ENCODE measurements at regions not wholly inside any gene's neighbourhood (a gene's known extent, or its start where the extent isn't known, plus 50 kb on each side); places are given as distances from the start of the nearest gene placed in this dataset.
A peak's percentile ranks its signal among the peaks of the same experiment; 100 is the strongest.

GRCh38 chr2:45273412-45274249, 264.4 kb upstream of the SIX2 start:
- DNase-seq = no peak

GRCh38 chr2:45272549-45273265, 263.5 kb upstream of the SIX2 start:
- DNase-seq = no peak

- DNase-seq = no peak
Observed at GRCh38 chr2:45269149-45269793, 260.0 kb upstream of the SIX2 start.

GRCh38 chr2:45268631-45269030, 259.4 kb upstream of the SIX2 start:
- no peak for DNase-seq

GRCh38 chr2:45267062-45267792, 258.0 kb upstream of the SIX2 start:
- DNase-seq = no peak

GRCh38 chr2:45265336-45265735, 256.1 kb upstream of the SIX2 start:
- no peak for DNase-seq

GRCh38 chr2:45264227-45265225, 255.3 kb upstream of the SIX2 start:
- DNase-seq = peak; percentile 40

- DNase-seq = no peak
Observed at GRCh38 chr2:45263147-45263546, 253.9 kb upstream of the SIX2 start.

- no peak for DNase-seq
Observed at GRCh38 chr2:45261746-45262145, 252.5 kb upstream of the SIX2 start.

- DNase-seq = no peak
Observed at GRCh38 chr2:45260946-45261345, 251.7 kb upstream of the SIX2 start.

GRCh38 chr2:45259547-45260160, 250.4 kb upstream of the SIX2 start:
- DNase-seq = no peak

- DNase-seq = no peak
Observed at GRCh38 chr2:45259138-45259537, 249.9 kb upstream of the SIX2 start.

GRCh38 chr2:45258311-45258710, 249.1 kb upstream of the SIX2 start:
- DNase-seq = no peak

- DNase-seq = no peak
Observed at GRCh38 chr2:45257820-45258219, 248.6 kb upstream of the SIX2 start.

- no peak for DNase-seq
Observed at GRCh38 chr2:45256867-45257641, 247.8 kb upstream of the SIX2 start.

- DNase-seq = no peak
Observed at GRCh38 chr2:45256173-45256866, 247.1 kb upstream of the SIX2 start.

GRCh38 chr2:45255563-45255962, 246.3 kb upstream of the SIX2 start:
- DNase-seq = no peak

GRCh38 chr2:45254025-45254424, 244.8 kb upstream of the SIX2 start:
- DNase-seq = no peak

- no peak for DNase-seq
Observed at GRCh38 chr2:45253151-45253550, 243.9 kb upstream of the SIX2 start.

GRCh38 chr2:45250176-45250575, 240.9 kb upstream of the SIX2 start:
- no peak for DNase-seq
